Gastroesophageal sphincter (tissue), 3 donors: ENCODE measurements at regions not wholly inside any gene's neighbourhood (a gene's known extent, or its start where the extent isn't known, plus 50 kb on each side); places are given as distances from the start of the nearest gene placed in this dataset.

ENCODE experiments used
- CTCF ChIP-seq, 4 experiments: fragments of 200-600 bp in 2 of 4; fragments of 450-650 bp in 2 of 4; sonication (generic) in 1 of 4; IDR thresholded peaks; one replicate each; pipeline ENCODE4 v1.5.1; 2017 to 2019; ENCODE audit warnings: antibody characterized with exemption in 4 of 4, mild to moderate bottlenecking in 2 of 4, moderate library complexity in 2 of 4
- EP300 ChIP-seq: sonication (generic); formaldehyde crosslinking; IDR thresholded peaks from one replicate; pipeline ENCODE4 v1.6.1; 2017; ENCODE audit warnings: antibody characterized with exemption, mild to moderate bottlenecking

GRCh38 chr2:206212673-206213513 lies 53.2 kb downstream of the EEF1B2 start:
- TF ChIP-seq CTCF (IDR thresholded peaks at IDR 0.05) (no peak), EP300 (no peak)
